GM12891 (cell line): ENCODE measurements at regions not wholly inside any gene's neighbourhood (a gene's known extent, or its start where the extent isn't known, plus 50 kb on each side); places are given as distances from the start of the nearest gene placed in this dataset.

ENCODE experiments used
- PAX5 ChIP-seq: IDR thresholded peaks from 2 replicates; pipeline ENCODE4 v1.6.1; 2011; ENCODE audit warnings: low read length, moderate library complexity, mild to moderate bottlenecking; ENCODE audit not compliant: insufficient read depth, severe bottlenecking
- POLR2A ChIP-seq: IDR thresholded peaks from 2 replicates; pipeline ENCODE4 v1.6.1; 2011; ENCODE audit warnings: low read depth, low read length, control low read depth
- POLR2AphosphoS5 ChIP-seq: IDR thresholded peaks from 2 replicates; pipeline ENCODE4 v1.6.1; 2011; ENCODE audit warnings: low read depth, low read length, control low read depth
- SPI1 ChIP-seq: IDR thresholded peaks from 2 replicates; pipeline ENCODE4 v1.6.1; 2011; ENCODE audit warnings: low read depth, low read length, control low read depth
- TAF1 ChIP-seq: IDR thresholded peaks from 2 replicates; pipeline ENCODE4 v1.6.1; 2011; ENCODE audit warnings: low read depth, low read length, control low read depth

- TF ChIP-seq POLR2AphosphoS5 (no peak), POLR2A (no peak), TAF1 (no peak), SPI1 (no peak), PAX5 (no peak)
Observed at GRCh38 chr6:93621442-93621841, 202.1 kb upstream of the EPHA7 start.
